ENCODE measurements at regions not wholly inside any gene's neighbourhood (a gene's known extent, or its start where the extent isn't known, plus 50 kb on each side); places are given as distances from the start of the nearest gene placed in this dataset.

DNA sequence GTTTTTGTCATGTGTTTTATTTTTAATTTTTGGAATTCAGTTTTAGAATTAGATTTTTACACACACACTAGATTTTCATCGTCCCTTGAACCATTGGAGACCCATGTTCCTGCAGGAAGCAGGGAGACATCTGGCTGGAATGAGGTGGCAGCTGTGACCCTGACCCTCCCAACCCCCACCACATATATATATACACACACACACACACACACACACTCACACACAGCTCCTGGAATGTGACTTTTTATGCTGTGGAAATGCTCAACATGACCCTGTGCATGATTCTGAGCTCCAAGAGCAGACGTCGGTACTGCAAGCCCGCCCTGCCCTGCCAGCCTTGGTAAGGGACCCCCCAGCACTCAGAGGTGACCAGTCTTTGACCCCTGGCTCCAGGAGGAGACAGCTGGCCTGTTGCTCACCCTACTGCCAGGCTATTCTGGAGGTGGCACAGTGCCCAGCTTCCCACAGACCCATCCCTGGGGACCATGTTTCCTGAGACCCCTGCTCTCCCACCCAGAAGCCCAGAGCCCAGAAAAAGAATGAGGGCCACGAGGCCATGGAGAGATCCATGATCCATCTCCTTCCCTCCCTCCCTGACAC lies 103.2 kb upstream of the VSTM2B start:
- no peak overlapping the region for H3K27ac Mint-ChIP-seq
- intact Hi-C loops (cut with micrococcal nuclease) = no loop called here
- H4K20me1 ChIP-seq (ENCODE audit: control insufficient read depth, insufficient read depth, low read length, poor library complexity, severe bottlenecking) = no peaks in the 10 kb centered on the region
- ATAC-seq (ENCODE audit: low read depth) = no peak
- no peaks in the 10 kb centered on the region for H3K79me2 ChIP-seq (ENCODE audit: control insufficient read depth, insufficient read depth, low read length)
- POLR2A ChIA-PET = no interaction called here
- no peak for DNase-seq
- H3K9ac ChIP-seq (ENCODE audit: low read length) = no peak overlapping the region
- no peak overlapping the region for H3K4me3 ChIP-seq (ENCODE audit: control extremely low read depth in 1 of 5, extremely low read depth in 1 of 5, insufficient read depth in 1 of 5, low read depth in 2 of 5, low read length in 4 of 5)
- no peaks in the 10 kb centered on the region for H3K27me3 Mint-ChIP-seq
- no peaks in the 10 kb centered on the region for H3K4me1 Mint-ChIP-seq
- TF ChIP-seq EZH2 (IDR thresholded peaks at IDR 0.05; ENCODE audit: borderline replicate concordance, insufficient read depth, low read depth, low read length, poor library complexity, severe bottlenecking) = no peak
- TF ChIP-seq, protein P1, sequence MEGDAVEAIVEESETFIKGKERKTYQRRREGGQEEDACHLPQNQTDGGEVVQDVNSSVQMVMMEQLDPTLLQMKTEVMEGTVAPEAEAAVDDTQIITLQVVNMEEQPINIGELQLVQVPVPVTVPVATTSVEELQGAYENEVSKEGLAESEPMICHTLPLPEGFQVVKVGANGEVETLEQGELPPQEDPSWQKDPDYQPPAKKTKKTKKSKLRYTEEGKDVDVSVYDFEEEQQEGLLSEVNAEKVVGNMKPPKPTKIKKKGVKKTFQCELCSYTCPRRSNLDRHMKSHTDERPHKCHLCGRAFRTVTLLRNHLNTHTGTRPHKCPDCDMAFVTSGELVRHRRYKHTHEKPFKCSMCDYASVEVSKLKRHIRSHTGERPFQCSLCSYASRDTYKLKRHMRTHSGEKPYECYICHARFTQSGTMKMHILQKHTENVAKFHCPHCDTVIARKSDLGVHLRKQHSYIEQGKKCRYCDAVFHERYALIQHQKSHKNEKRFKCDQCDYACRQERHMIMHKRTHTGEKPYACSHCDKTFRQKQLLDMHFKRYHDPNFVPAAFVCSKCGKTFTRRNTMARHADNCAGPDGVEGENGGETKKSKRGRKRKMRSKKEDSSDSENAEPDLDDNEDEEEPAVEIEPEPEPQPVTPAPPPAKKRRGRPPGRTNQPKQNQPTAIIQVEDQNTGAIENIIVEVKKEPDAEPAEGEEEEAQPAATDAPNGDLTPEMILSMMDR (IDR thresholded peaks at IDR 0.05) = no peak
- no peaks in the 10 kb centered on the region for H3K27me3 ChIP-seq (replicated peaks in 1 of 4; ENCODE audit: control extremely low read depth in 1 of 4, control insufficient read depth in 3 of 4, insufficient read depth in 4 of 4, low read length in 3 of 4)
- H3K9me3 Mint-ChIP-seq (ENCODE audit: insufficient read depth) = peaks cover 3% of the 10 kb centered on the region
- H3K27ac ChIP-seq (ENCODE audit: low read length in 2 of 2) = no peak overlapping the region
- peaks cover 0 to 52% (median 0%) of the 10 kb centered on the region in 3 donors for H3K9me3 ChIP-seq (ENCODE audit: control extremely low read depth in 1 of 3, control insufficient read depth in 2 of 3, insufficient read depth in 1 of 3, low read length in 2 of 3)
- CTCF ChIA-PET = no interaction called here
- H3K36me3 ChIP-seq (replicated peaks in 1 of 2; ENCODE audit: control extremely low read depth in 1 of 2, control insufficient read depth in 1 of 2, extremely low read depth in 1 of 2, insufficient read depth in 2 of 2, low read length in 1 of 2) = no peaks in the 10 kb centered on the region
- H3K4me2 ChIP-seq (replicated peaks; ENCODE audit: low read depth, low read length, poor library complexity, severe bottlenecking) = no peak overlapping the region
- H3K4me3 Mint-ChIP-seq = no peak overlapping the region
- WGBS (ENCODE audit: insufficient coverage) = 74% methylated on average over 4 of the region's 5 CpGs
- no peak overlapping the region for H2AFZ ChIP-seq (ENCODE audit: insufficient read depth, low read depth, low read length, poor library complexity, severe bottlenecking)
- H3K4me1 ChIP-seq (ENCODE audit: control insufficient read depth in 2 of 2, insufficient read depth in 2 of 2, low read length in 2 of 2) = no peaks in the 10 kb centered on the region

GRCh38 chr19:29428071-29428470 lies 97.7 kb upstream of the VSTM2B start:
- H3K79me2 ChIP-seq (ENCODE audit: control insufficient read depth, insufficient read depth, low read length) = no peaks in the 10 kb centered on the region
- TF ChIP-seq EZH2 (IDR thresholded peaks at IDR 0.05; ENCODE audit: borderline replicate concordance, insufficient read depth, low read depth, low read length, poor library complexity, severe bottlenecking) = no peak
- TF ChIP-seq, protein P1 (IDR thresholded peaks at IDR 0.05) = no peak
- H3K9ac ChIP-seq (ENCODE audit: low read length) = no peak overlapping the region
- no peaks in the 10 kb centered on the region for H3K36me3 ChIP-seq (replicated peaks in 1 of 2; ENCODE audit: control extremely low read depth in 1 of 2, control insufficient read depth in 1 of 2, extremely low read depth in 1 of 2, insufficient read depth in 2 of 2, low read length in 1 of 2)
- Mint-ChIP-seq H3K27me3 (no peaks in the 10 kb centered on the region), H3K27ac (no peak overlapping the region), H3K9me3 (ENCODE audit: insufficient read depth) (no peaks in the 10 kb centered on the region), H3K4me3 (no peak overlapping the region), H3K4me1 (no peaks in the 10 kb centered on the region)
- no peak overlapping the region for H3K27ac ChIP-seq (ENCODE audit: low read length in 2 of 2)
- H3K9me3 ChIP-seq (ENCODE audit: control extremely low read depth in 1 of 3, control insufficient read depth in 2 of 3, insufficient read depth in 1 of 3, low read length in 2 of 3) = peaks cover 0 to 40% (median 0%) of the 10 kb centered on the region in 3 donors
- 94% methylated on average over 4 of the region's 7 CpGs for WGBS (ENCODE audit: insufficient coverage)
- ChIA-PET CTCF (no interaction called here), POLR2A (no interaction called here)
- no peak overlapping the region for H3K4me2 ChIP-seq (replicated peaks; ENCODE audit: low read depth, low read length, poor library complexity, severe bottlenecking)
- intact Hi-C loops (cut with micrococcal nuclease) = no loop called here
- ATAC-seq (ENCODE audit: low read depth) (no peak), DNase-seq (no peak)
- H3K4me3 ChIP-seq (ENCODE audit: control extremely low read depth in 1 of 5, extremely low read depth in 1 of 5, insufficient read depth in 1 of 5, low read depth in 2 of 5, low read length in 4 of 5) = no peak overlapping the region
- H3K4me1 ChIP-seq (ENCODE audit: control insufficient read depth in 2 of 2, insufficient read depth in 2 of 2, low read length in 2 of 2) = no peaks in the 10 kb centered on the region
- no peak overlapping the region for H2AFZ ChIP-seq (ENCODE audit: insufficient read depth, low read depth, low read length, poor library complexity, severe bottlenecking)
- no peaks in the 10 kb centered on the region for H4K20me1 ChIP-seq (ENCODE audit: control insufficient read depth, insufficient read depth, low read length, poor library complexity, severe bottlenecking)
- no peaks in the 10 kb centered on the region for H3K27me3 ChIP-seq (replicated peaks in 1 of 4; ENCODE audit: control extremely low read depth in 1 of 4, control insufficient read depth in 3 of 4, insufficient read depth in 4 of 4, low read length in 3 of 4)
